ENCODE measurements at regions not wholly inside any gene's neighbourhood (a gene's known extent, or its start where the extent isn't known, plus 50 kb on each side); places are given as distances from the start of the nearest gene placed in this dataset.

DNA sequence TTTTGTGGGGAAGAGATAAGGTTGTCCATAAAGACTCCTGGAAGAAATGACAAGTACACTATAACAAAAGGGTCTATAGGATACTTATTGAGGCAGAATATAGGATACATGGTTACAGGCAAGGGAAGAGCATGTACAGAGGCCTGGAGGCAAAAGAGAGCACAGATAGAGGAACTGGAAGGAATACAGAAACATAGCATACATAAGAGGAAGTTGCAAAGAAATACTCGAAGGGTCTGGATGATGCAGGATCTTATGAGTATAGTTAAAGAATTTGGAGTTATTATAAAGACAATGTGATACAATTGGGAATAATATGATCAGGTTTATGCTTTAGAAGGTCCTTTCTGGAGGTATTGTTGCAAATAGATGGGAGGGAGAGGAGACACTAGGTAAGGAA is 592.7 kb upstream of the POU3F2 start:
- Histone ChIP-seq H3K27me3 (ENCODE audit: control insufficient read depth, insufficient read depth, low read length) (no peaks in the 10 kb centered on the region), H3K4me3 (ENCODE audit: low read depth, low read length) (no peak overlapping the region), H3K27ac (ENCODE audit: low read depth, low read length) (no peak overlapping the region), H3K9me3 (ENCODE audit: control insufficient read depth, insufficient read depth, low read length) (peaks cover 6% of the 10 kb centered on the region; the same call in 1 of the 2 replicates)
- TF ChIP-seq, protein P1, sequence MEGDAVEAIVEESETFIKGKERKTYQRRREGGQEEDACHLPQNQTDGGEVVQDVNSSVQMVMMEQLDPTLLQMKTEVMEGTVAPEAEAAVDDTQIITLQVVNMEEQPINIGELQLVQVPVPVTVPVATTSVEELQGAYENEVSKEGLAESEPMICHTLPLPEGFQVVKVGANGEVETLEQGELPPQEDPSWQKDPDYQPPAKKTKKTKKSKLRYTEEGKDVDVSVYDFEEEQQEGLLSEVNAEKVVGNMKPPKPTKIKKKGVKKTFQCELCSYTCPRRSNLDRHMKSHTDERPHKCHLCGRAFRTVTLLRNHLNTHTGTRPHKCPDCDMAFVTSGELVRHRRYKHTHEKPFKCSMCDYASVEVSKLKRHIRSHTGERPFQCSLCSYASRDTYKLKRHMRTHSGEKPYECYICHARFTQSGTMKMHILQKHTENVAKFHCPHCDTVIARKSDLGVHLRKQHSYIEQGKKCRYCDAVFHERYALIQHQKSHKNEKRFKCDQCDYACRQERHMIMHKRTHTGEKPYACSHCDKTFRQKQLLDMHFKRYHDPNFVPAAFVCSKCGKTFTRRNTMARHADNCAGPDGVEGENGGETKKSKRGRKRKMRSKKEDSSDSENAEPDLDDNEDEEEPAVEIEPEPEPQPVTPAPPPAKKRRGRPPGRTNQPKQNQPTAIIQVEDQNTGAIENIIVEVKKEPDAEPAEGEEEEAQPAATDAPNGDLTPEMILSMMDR (IDR thresholded peaks at IDR 0.05; ENCODE audit: low read depth, low read length), result no peak
- ChIA-PET CTCF (interaction anchor here (0.6 kb wide), 1 partner anchor 594 kb away, joined by 3 read pairs; no protein-coding TSS in a partner anchor), POLR2A (no interaction called here)
- DNase-seq (ENCODE audit: low read depth, low spot score), result no peak

DNA sequence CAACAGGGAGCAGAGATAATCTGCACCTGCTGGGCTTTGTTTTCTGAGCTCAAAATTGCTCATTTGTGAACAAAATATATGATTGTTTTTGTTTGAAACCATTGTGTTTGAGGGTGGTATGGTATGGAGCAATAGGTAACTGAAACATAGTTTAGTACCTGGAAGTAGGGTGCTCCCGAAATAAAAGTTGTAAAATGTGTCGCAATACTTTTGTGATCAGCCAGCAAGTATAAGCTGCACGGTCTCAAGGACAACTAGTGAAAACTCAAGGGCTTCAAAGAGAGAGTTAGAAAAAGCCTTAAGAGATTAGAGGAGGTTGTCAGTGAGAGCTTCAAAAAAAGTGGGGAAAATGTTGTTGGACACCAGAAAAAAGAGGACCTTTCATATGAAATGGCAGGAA is 579.8 kb upstream of the POU3F2 start:
- TF ChIP-seq, protein P1 (IDR thresholded peaks at IDR 0.05; ENCODE audit: low read depth, low read length), result no peak
- POLR2A ChIA-PET, result no interaction called here

DNA sequence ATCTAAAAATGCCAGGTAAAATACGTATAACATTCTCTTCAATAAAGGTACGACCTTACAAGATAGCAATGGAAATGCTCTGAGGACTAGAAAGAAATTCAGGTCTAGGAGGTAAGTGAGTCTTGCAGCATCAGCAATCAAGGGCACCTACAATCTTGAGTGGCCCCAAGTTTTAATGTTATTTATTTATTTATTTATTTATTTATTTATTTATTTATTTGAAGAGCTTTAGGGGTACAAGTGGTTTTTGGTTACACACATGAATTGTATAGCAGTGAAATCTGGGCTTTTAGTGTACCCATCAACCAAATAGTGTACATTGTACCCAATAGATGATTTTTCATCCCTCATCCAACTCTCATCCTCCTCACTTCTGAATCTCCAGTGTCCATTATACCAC is 574.0 kb upstream of the POU3F2 start:
- CTCF ChIA-PET, result no interaction called here

More for the DNA sequence above, 579.8 kb upstream of the POU3F2 start:
- H3K9me3 ChIP-seq (ENCODE audit: control insufficient read depth, insufficient read depth, low read length), result no peaks in the 10 kb centered on the region
- no peak for DNase-seq (ENCODE audit: low read depth, low spot score)
- H3K4me3 ChIP-seq (ENCODE audit: low read depth, low read length), result no peak overlapping the region
- no peak overlapping the region for H3K27ac ChIP-seq (ENCODE audit: low read depth, low read length)
- CTCF ChIA-PET, result no interaction called here
- H3K27me3 ChIP-seq (ENCODE audit: control insufficient read depth, insufficient read depth, low read length), result no peaks in the 10 kb centered on the region

DNA sequence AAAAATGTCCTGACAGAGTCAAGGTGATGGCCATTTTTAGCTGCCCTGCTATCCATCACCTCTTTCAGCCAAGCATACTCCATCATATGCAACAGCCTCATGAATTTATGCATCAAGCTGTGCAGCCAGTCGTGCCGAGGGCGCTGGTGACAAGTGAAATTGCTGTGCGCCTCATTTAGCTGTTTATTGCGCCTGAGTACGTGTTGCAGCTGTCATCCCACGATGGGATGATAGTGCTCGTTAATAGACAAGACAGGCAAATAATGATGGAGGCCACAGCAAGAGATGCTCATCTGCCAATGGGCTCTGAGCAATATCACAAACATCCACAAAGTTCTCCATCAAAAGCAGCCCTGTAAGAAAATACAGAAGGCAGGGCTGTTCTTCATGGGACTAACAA is 562.3 kb upstream of the POU3F2 start:
- Histone ChIP-seq H3K9me3 (ENCODE audit: control insufficient read depth, insufficient read depth, low read length) (0 out of 2 replicates have a peak, but pooled peaks cover 3% of the 10 kb centered on the region), H3K27ac (ENCODE audit: low read depth, low read length) (no peak overlapping the region), H3K4me3 (ENCODE audit: low read depth, low read length) (no peak overlapping the region), H3K27me3 (ENCODE audit: control insufficient read depth, insufficient read depth, low read length) (no peaks in the 10 kb centered on the region)
- POLR2A ChIA-PET, result no interaction called here
- DNase-seq (ENCODE audit: low read depth, low spot score), result no peak
- CTCF ChIA-PET, result no interaction called here
- TF ChIP-seq, protein P1 (IDR thresholded peaks at IDR 0.05; ENCODE audit: low read depth, low read length), result no peak

More for the DNA sequence above, 574.0 kb upstream of the POU3F2 start:
- no peaks in the 10 kb centered on the region for H3K27me3 ChIP-seq (ENCODE audit: control insufficient read depth, insufficient read depth, low read length)
- TF ChIP-seq, protein P1 (IDR thresholded peaks at IDR 0.05; ENCODE audit: low read depth, low read length), result no peak
- POLR2A ChIA-PET, result no interaction called here
- H3K27ac ChIP-seq (ENCODE audit: low read depth, low read length), result no peak overlapping the region
- DNase-seq (ENCODE audit: low read depth, low spot score), result no peak
- no peaks in the 10 kb centered on the region for H3K9me3 ChIP-seq (ENCODE audit: control insufficient read depth, insufficient read depth, low read length)
- H3K4me3 ChIP-seq (ENCODE audit: low read depth, low read length), result no peak overlapping the region

DNA sequence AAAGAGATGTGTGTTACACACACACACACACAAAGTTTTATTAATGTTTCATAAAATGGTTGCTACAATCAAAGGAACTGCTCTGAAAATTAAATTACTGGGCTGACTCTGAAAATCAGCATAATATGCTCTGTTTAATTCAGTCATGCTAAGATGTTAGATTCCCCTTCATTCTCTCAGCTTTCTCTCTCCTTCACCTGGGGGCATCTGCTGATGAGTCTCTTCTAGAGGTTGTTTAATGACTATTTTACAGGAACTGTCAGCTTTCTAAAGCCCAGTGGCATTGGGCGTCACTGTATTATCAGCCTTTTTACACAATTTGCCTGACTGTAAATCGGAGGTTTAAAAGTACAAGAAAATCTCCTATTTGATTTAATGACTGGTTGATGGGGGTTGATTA is 559.7 kb upstream of the POU3F2 start:
- Histone ChIP-seq H3K27me3 (ENCODE audit: control insufficient read depth, insufficient read depth, low read length) (no peaks in the 10 kb centered on the region), H3K4me3 (ENCODE audit: low read depth, low read length) (no peak overlapping the region), H3K27ac (ENCODE audit: low read depth, low read length) (no peak overlapping the region), H3K9me3 (ENCODE audit: control insufficient read depth, insufficient read depth, low read length) (0 out of 2 replicates have a peak, but pooled peaks cover 3% of the 10 kb centered on the region)
- TF ChIP-seq, protein P1 (IDR thresholded peaks at IDR 0.05; ENCODE audit: low read depth, low read length), result no peak
- DNase-seq (ENCODE audit: low read depth, low spot score), result no peak
- ChIA-PET POLR2A (no interaction called here), CTCF (no interaction called here)

All from AG04450 (cell line).